ENCODE measurements at regions not wholly inside any gene's neighbourhood (a gene's known extent, or its start where the extent isn't known, plus 50 kb on each side); places are given as distances from the start of the nearest gene placed in this dataset.
"Not testable (repeated sequence)": the region's sequence is repeated elsewhere in the genome, so short reads cannot be mapped to it uniquely, and the experiment has no call there.

- H3K4me3 ChIP-seq (ENCODE audit: low read depth, low read length); DNase-seq (ENCODE audit: low read depth): not testable (repeated sequence)
These were observed 167.5 kb upstream of the IRS4 start for GRCh38 chrX:108903831-108904230.

- no peak for DNase-seq (ENCODE audit: low read depth)
- H3K4me3 ChIP-seq (ENCODE audit: low read depth, low read length), result no peak overlapping the region
These were observed 164.0 kb upstream of the IRS4 start for GRCh38 chrX:108900333-108900732.

GRCh38 chrX:108896349-108896748 is 160.0 kb upstream of the IRS4 start:
- not testable (repeated sequence) for DNase-seq (ENCODE audit: low read depth); H3K4me3 ChIP-seq (ENCODE audit: low read depth, low read length)

DNA sequence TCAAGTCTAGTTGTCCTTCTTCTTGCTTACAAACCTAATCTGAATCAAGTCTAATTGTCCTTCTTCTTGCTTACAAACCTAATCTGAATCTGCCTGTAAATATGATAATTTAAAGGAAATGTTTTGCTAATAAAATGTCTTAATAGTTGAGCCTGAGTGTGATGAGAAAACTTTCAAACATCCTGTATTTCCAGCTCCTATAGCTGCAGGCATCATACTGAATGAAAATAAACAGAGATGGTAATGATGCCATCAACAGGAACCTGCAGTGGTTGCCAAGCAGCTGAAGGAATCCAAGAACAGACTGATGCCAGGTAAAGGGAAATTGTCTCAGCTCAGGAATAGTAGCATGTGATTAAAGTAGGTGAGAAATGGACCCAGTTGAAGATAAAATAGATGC is 156.1 kb upstream of the IRS4 start:
- DNase-seq (ENCODE audit: low read depth), result no peak
- no peak overlapping the region for H3K4me3 ChIP-seq (ENCODE audit: low read depth, low read length)

- H3K4me3 ChIP-seq (ENCODE audit: low read depth, low read length), result no peak overlapping the region
- DNase-seq (ENCODE audit: low read depth), result no peak
These were observed 139.2 kb upstream of the IRS4 start for GRCh38 chrX:108875548-108875947.

DNA sequence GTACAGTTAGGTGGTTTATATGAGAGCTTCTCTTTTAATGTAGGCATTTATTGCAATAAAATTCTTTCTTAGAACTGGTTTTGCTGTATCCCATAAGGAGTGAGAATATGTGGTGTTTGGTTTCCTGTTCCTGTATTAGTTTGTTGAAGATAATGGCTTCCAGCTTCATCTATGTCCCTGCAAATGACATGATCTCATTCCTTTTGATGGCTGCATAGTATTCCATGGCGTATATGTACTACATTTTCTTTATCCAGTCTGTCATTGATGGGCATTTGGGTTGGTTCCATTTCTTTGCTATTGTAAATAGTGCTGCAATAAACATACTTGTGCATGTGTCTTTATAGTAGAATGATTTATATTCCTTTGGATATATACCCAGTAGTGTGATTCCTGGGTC is 106.7 kb upstream of the IRS4 start:
- DNase-seq (ENCODE audit: low read depth), result not testable (repeated sequence)

GRCh38 chrX:108833993-108834392 is 97.6 kb upstream of the IRS4 start:
- H3K4me3 ChIP-seq (ENCODE audit: low read depth, low read length), result no peak overlapping the region
- DNase-seq (ENCODE audit: low read depth), result no peak

More for the DNA sequence above, 106.7 kb upstream of the IRS4 start:
- not testable (repeated sequence) for H3K4me3 ChIP-seq (ENCODE audit: low read depth, low read length)

GRCh38 chrX:108811891-108812290 is 75.5 kb upstream of the IRS4 start:
- H3K4me3 ChIP-seq (ENCODE audit: low read depth, low read length), result no peak overlapping the region
- no peak for DNase-seq (ENCODE audit: low read depth)

DNA sequence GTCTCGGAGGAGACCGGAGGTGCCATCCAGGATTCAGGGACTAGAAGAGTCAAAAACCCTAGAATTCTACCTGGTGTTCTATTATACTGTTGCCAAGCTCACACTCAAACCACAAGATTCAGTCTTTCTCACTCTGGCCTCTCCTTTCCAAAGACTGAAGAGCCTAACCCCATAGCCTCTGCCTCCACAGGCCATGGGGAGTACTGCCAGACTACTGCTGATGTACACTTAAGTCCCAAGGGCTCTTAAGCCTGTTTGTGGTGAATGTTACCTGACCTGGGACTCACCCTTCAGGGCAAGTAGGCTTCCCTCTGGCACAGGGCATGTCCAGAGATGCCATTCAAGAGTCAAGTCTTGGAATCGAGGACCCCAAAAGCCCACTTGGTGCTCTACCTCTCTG is 58.9 kb upstream of the IRS4 start:
- no peak overlapping the region for H3K4me3 ChIP-seq (ENCODE audit: low read depth, low read length)
- no peak for DNase-seq (ENCODE audit: low read depth)

Data from skeletal muscle cell (primary cell).